NCI-H82 treated with DMSO at 0.1 percent for 48 hours (cell line): ENCODE measurements at regions not wholly inside any gene's neighbourhood (a gene's known extent, or its start where the extent isn't known, plus 50 kb on each side); places are given as distances from the start of the nearest gene placed in this dataset.

Source experiments
- DNase-seq: peaks from one replicate; lab custom pipeline; 2025; ENCODE audit not compliant: unreplicated experiment; lab: John Stamatoyannopoulos, UW

- DNase-seq = no peak
Measured at GRCh38 chr10:56902554-56902953, 541.5 kb upstream of the ZWINT start.

DNA sequence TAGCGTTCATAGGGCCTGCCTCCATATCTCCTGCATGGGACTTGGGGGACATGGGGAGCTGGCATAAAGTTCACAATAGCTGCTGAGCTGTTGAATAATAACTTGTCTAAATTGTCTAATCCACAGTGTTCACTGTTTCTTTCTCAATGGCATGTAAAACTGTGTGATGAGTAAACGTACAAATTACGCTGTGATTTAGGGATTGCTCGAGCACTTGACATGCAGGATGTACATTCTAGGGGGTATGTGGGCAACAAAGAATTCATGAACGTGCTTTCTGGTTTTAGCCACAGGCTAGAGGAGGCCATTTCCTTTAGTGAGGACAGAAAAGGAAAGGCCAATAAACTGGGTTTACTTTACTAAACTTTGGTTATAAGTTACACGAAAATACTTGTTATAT is 534.2 kb upstream of the ZWINT start:
- no peak for DNase-seq

DNA sequence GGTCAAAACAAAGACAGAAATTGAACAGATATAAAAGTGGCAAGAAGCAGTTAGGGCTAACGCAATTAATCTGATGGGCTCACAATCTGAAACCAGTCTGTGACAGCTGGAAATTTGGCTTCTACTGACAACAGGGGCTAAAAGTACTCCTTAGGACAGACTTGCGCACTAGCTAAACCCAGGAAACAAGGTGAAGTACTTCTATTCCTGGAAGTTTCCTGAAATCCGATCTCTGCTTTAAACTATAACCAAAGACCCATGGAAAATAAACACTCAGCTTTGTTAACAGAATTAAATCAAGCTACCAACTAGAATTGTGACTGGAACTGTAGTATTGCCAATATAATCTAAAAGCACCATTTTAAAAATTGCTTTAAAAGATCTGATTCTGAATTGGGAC is 520.2 kb upstream of the ZWINT start:
- DNase-seq = no peak

GRCh38 chr10:56880606-56881005 is 519.5 kb upstream of the ZWINT start:
- DNase-seq = no peak

DNA sequence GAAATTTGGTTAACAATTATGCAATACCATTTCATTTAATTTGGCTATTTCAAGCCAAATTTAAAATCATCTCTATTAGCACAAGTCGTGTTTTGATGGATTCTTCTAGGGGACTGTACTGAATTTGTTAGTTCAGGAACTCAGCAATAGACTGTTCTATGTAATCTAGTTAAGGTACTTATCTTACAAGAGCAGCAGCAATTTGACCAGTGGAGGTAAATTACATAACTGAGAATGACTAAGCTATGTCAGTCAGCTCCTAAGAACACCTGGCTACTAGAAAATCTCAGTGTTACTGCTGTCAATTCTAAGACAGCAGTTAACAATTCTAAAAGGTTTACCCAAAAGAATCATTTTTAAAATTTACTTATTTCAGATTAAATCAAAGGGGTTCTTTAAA is 513.9 kb upstream of the ZWINT start:
- peak; percentile 1 for DNase-seq

GRCh38 chr10:56871160-56871668 is 510.2 kb upstream of the ZWINT start:
- DNase-seq = no peak

DNA sequence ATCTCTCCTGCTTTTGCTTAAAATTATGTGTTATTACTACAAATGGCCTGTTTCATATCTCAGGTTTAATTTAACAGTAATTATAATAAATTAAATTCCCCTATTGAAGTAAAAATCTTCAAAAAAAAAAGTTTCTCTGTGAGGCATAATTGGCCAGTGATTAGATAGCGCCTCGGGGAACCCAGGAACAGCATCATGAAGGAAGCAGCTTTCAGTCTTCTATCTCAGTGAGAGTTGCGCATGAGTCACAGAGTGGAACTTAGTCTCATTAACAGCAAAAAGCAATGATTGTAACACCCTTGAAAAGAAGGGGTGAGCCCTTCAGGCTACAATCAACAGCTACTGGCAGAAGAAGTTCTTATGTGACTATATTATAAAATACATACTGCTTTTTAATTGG is 506.2 kb upstream of the ZWINT start:
- DNase-seq = no peak

- DNase-seq = no peak
Measured at GRCh38 chr10:56856569-56856968, 495.5 kb upstream of the ZWINT start.

DNA sequence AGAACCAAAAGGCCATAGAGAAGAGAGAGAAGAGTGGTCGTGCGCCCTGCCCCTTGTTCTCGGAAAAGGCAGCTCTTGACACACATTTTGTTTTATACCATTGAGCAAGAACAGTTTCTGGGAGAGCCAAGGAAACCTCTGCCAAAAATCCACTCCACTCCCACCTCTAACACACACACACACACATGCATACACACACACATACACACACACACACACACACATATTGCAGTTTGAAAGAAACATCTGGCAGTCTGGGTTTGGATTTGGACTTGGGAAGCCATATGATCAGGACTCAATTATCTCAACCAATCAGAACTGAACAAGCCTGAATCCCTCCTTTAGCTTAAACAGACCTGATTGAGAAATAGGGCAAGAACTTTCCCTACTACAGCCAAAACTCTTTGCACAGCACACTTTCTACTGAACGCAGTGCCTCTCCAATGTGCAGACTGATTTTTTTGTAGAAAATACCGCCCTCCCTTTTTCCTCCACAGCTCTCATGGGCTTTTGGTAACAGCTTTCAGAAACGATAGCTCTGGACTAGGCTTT is 484.0 kb upstream of the ZWINT start:
- DNase-seq = no peak

DNA sequence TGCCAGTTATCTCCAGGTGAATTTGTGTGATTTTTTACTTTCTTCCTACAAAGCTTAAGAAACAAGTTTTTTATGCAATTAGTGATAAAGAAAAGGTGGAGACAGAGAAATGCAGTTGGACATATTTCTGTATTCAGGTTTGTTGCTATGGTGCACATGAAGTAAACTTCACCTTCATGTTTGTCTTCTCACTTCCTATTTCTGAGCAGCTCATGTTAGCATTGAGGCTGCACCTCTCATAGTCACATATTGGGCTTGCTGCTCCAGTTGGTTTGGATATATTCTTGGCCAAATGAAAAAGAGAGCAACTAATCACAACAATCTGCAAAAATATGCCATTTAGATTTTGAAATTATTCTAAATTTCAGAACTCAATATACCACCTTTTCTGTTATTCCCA is 475.6 kb upstream of the ZWINT start:
- DNase-seq = no peak

- DNase-seq = no peak
Measured at GRCh38 chr10:56831681-56832080, 470.6 kb upstream of the ZWINT start.

DNA sequence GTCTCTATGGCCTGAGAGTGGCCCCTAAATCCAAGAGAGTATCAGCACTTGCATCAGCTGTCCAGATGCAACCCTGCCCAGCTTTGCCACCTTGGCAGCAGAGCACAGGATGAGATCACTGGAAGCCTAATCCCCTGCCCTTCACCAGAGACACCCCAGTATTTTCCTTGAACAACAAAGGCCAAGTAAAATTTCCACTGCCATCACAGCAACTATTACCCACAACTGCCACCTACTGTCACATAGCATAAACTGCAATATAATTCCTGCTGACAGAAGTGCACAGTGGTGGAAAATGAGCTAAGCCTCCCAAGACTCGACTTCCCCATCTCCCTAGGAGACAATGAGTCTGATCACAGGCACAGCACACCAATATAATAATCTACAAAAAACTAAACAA is 462.8 kb upstream of the ZWINT start:
- DNase-seq = no peak

- no peak for DNase-seq
Measured at GRCh38 chr10:56805022-56805421, 444.0 kb upstream of the ZWINT start.

GRCh38 chr10:56785292-56785691 is 424.2 kb upstream of the ZWINT start:
- DNase-seq = no peak

DNA sequence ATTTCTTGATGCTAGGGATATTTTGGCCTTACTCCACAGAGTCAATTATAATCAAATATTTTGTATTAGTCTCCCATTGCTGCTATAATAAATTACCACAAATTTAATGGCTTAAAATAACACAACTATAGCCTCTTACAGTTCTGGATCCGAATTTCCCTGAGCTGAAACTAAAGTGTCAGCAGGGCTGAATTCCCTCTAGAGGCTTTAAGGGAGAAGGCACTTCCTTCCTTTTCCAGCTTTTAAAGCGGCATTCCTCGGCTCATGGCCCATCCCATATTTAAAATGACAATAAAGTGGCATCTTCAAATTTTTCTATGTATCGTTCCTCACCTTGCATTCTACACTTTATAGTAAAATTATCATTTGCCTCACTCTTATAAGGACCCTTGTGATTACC is 421.4 kb upstream of the ZWINT start:
- no peak for DNase-seq

GRCh38 chr10:56771343-56771742 is 410.3 kb upstream of the ZWINT start:
- no peak for DNase-seq

DNA sequence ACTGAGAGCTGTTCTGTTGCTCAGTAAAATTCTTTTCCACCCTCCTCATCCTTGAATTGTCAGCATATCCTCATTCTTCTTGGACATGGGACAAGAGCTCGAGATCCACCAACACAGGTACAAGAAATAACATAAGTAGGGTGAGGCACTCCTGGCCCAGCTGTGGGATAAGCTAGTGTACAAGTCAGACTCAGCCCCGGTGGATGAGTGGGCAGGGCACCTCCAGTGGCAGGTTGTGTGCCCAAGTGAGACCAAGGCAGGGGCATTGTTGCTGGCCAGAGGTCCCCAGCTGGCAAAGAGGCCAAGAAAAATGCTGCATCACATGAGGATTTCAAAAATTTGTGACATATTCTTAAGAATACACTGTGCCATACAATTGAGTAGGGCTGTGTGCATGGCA is 402.0 kb upstream of the ZWINT start:
- no peak for DNase-seq

GRCh38 chr10:56745490-56745889 is 384.4 kb upstream of the ZWINT start:
- no peak for DNase-seq

- DNase-seq = no peak
Measured at GRCh38 chr10:56728349-56728748, 367.3 kb upstream of the ZWINT start.

DNA sequence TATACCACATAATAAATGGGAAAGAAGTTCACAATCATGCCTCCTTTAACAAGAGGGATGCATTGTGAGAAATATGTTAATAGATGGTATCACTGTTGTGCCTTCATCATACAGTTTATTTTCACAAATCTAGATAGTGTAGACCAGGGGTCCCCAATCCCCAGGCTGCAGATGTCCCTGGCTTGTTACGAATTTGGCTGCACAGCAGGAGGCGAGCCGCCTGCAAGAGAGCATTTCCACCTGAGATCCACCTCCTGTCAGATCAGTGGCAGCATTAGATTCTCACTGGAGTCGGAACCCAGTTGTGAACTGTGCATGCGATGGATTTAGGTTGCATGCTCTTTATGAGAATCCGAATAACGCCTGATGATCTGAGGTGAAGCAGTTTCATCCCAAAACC is 361.9 kb upstream of the ZWINT start:
- no peak for DNase-seq

DNA sequence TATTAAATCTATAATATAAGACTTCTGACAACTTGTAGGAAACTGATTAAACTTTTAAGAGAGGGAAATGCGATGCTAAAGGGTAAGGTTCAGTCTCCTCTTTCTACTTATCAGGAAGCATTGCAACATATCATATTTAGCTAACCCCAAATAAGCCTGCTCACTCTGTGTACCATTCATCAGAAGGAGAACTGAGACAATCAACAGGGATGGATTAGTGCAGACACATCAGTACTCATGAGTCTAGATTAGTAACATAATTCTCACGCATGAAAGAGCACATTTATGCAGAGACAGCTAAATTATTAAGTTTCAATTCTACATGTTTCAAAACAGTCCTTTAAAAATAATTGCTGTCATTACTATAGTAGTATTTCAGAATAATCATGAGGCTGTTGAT is 354.2 kb upstream of the ZWINT start:
- no peak for DNase-seq

- DNase-seq = no peak
Measured at GRCh38 chr10:56698506-56698905, 337.4 kb upstream of the ZWINT start.

DNA sequence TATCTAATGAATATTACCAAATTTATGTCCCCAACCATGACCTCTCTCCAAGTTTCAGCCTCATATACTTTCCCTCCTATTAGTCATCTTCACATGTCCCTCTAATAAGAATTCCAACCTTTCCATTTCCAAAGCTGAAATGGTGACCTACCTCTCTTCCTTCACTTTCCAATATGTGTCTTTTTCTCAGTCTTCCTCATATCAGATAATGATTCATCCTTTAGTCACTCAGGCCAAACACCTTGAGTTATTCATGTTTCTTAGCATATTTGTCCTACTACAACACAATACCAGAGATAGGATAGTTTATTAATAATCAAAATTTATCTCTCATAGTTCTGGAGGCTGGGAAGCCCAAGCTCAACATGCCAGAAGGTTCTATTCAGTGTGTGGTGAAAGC is 318.5 kb upstream of the ZWINT start:
- no peak for DNase-seq
